ENCODE measurements at regions not wholly inside any gene's neighbourhood (a gene's known extent, or its start where the extent isn't known, plus 50 kb on each side); places are given as distances from the start of the nearest gene placed in this dataset.

GRCh38 chr1:208366559-208366958, 122.4 kb upstream of the PLXNA2 start:
- TF ChIP-seq EZH2 (IDR thresholded peaks at IDR 0.05; ENCODE audit: insufficient read depth, poor library complexity, severe bottlenecking) (no peak), EZH2phosphoT487 (IDR thresholded peaks at IDR 0.05; ENCODE audit: insufficient read depth, low read depth) (no peak)
